ENCODE measurements at regions not wholly inside any gene's neighbourhood (a gene's known extent, or its start where the extent isn't known, plus 50 kb on each side); places are given as distances from the start of the nearest gene placed in this dataset.

DNA sequence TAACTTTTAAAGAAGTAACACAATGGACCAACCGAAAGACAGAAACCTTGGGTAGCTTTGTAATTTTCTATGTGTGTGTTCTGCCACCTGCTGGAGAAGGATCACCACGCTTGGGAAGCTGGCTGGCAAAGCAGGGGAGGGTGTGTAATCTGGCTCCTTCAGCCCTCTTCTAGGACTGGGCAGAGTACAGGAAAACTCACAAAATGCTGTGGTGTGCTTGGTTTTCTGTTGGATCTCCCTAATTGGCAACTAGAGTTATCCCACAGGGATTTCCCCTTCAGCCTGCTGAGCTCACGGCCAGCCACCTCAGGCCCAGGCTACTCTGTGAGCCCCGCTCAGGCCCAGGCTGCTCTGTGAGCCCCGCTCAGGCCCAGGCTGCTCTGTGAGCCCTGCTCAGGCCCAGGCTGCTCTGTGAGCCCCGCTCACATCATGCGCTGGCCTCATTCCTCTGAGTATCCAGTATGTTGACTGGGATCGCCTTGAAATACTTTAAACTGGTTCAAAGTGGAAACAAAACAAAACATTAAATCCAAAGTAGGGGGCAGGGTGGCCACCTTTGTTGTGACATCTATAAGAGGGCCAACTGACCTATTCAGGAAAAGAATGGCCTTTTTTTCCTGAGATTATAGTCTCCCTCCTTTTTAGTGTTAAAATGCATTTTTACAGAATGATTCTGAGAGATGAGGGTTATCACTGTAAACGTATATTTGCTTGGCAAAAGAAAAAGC is 52.0 kb upstream of the RNU6-8 start:
- Histone ChIP-seq H3K9me3 (replicated peaks) (no peaks in the 10 kb centered on the region), H3K4me3 (no peak overlapping the region), H3K4me1 (peaks cover 17% of the 10 kb centered on the region), H3K27me3 (no peaks in the 10 kb centered on the region), H3K36me3 (no peaks in the 10 kb centered on the region), H3K27ac (no peak overlapping the region; the same call in 1 of the 2 replicates)
- peak; percentile 74 to 87 for DNase-seq

DNA sequence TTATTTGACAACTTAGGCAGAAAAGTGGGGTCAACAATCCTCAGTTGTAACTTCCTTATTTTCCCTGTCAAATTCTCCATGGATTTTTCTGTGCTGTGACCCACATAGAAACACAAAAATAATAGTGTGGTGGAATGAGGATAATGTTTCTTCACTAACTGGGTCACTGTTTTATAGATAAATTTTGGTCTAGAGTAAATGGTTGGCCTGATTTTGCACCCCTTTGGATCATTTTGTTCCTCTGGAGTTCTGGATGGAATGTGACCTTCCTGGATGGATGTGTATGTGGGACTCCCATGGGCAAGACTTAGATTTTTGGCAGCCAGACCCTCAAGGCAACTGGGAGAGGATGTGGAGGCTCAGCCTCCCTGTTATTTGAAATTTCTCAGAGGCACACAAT is 52.7 kb upstream of the RNU6-8 start:
- Histone ChIP-seq H3K27me3 (no peaks in the 10 kb centered on the region), H3K4me1 (peaks cover 17% of the 10 kb centered on the region), H3K36me3 (no peaks in the 10 kb centered on the region), H3K27ac (no peak overlapping the region), H3K9me3 (replicated peaks) (no peaks in the 10 kb centered on the region), H3K4me3 (no peak overlapping the region)
- DNase-seq = no peak

DNA sequence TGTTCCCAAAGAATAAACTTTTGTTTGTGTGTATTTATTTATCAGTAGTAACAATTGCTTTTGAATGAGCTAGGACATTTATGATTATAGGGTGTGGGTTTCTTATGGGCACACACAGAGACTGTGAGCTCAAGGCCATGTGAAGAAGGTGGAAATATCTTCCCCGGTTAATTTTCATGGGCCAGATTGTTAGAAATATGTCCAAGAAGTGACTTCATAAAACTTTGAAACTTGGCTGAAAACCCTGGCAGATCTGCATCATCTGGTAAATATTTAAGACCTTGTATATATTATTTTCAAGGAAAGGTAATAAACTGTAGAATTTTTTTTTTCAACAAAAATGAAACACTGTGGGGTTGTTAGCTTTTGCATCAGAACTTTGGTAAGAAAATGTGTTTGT is 53.5 kb upstream of the RNU6-8 start:
- H3K27ac ChIP-seq = no peak overlapping the region
- H3K27me3 ChIP-seq = no peaks in the 10 kb centered on the region
- H3K4me3 ChIP-seq = no peak overlapping the region

DNA sequence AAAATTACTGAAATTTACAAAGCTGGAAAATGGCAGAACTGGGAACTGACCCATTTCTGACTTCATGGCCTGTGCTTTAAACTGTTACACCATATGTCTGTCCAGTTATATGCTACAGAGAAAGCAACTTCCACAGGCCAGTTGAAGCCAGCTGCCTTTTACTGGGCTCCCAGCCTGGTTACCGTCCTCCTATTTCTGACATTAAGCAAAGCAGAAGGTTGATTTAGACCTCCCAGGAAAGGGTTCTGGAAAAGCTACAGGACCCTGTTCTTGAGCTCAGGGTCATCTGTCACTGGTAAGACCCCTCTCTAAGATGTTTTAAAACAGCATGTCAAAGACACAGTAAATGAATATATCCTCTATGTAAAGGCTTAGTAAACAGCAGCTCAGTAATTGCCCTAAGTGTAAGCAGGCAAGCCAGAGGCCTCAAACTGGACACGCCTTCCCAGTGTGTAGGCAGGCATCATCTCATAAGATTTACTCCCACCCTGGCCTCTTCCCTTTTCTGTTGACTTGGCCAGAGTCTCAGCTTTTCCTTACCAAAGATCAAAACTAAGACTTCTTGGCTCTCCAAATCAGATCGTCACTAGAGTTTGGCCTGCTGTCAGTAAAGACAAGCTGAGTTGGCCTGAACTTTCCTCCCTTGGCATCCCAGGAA is 55.4 kb upstream of the RNU6-8 start:
- Histone ChIP-seq H3K27ac (no peak overlapping the region), H3K4me1 (peaks cover 13% of the 10 kb centered on the region), H3K27me3 (no peaks in the 10 kb centered on the region), H3K4me3 (no peak overlapping the region), H3K36me3 (no peaks in the 10 kb centered on the region), H3K9me3 (replicated peaks) (no peaks in the 10 kb centered on the region)
- no peak for DNase-seq

More for the DNA sequence above, 53.5 kb upstream of the RNU6-8 start:
- no peaks in the 10 kb centered on the region for H3K9me3 ChIP-seq (replicated peaks)
- no peak for DNase-seq
- H3K36me3 ChIP-seq = no peaks in the 10 kb centered on the region
- H3K4me1 ChIP-seq = peaks cover 17% of the 10 kb centered on the region

DNA sequence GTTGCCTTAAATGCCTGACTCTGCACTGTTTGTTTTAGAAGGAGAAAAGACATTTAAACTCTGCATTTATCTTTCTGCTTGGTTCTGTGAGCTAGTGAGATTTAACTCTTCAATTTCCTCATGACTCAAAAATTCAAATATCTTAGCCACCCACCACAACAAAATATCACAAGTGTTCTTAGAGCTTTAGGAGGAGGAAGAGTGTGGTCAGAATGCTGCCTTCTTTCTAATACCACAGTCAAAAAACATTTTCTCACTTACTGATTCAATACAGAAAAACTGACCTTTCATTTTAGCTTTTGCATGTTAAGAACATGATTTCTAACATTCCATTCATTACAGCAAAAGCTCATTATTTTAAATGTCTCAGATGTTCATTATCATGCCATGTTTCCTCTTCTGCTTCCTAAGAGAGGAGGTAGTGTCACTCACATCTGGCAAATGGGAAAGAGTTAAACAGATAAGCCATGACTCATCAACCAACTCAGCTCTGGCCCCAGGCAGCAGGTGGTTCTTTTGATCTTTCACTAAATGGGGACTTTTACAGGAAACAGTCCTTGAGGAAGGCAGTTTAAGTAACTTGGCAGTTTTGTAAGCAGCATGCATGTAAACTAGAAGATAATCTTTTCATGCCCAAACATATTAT is 56.4 kb upstream of the RNU6-8 start:
- peaks cover 13% of the 10 kb centered on the region for H3K4me1 ChIP-seq
- no peaks in the 10 kb centered on the region for H3K9me3 ChIP-seq (replicated peaks)
- no peaks in the 10 kb centered on the region for H3K27me3 ChIP-seq
- no peaks in the 10 kb centered on the region for H3K36me3 ChIP-seq
- no peak overlapping the region for H3K27ac ChIP-seq
- DNase-seq = peak; percentile 26 to 65
- H3K4me3 ChIP-seq = no peak overlapping the region

DNA sequence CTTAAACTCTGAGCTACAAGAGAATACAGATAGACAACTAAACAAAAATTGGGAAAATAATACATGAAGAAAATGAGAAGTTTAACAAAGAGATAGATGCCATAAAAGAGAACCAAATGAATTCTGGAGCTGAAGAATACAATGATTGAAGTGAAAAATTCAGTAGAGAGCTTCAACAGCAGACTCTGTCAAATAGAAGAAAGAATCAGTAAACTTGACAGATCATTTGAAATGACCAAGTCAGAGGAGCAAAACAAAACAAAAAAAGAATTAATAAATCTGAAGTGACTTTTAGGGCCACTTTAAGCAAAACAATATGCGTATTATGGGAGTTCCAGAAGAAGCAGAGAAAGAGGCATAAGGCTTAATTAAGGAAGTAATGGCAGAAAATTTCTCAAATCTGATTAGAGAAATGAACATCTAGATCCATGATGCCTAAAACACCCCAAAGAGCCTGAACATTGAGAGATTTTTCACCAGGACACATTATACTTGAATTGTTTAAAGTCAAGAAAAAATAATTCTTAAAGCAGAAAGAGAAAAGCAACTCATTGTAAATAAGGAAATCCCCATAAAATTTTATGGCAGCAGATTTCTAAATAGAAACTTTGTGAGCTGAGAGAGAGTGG is 61.0 kb upstream of the RNU6-8 start:
- no peak overlapping the region for H3K4me3 ChIP-seq
- peaks cover 10% of the 10 kb centered on the region for H3K4me1 ChIP-seq
- no peaks in the 10 kb centered on the region for H3K27me3 ChIP-seq
- no peaks in the 10 kb centered on the region for H3K36me3 ChIP-seq
- H3K27ac ChIP-seq = no peak overlapping the region
- no peak for DNase-seq
- H3K9me3 ChIP-seq (replicated peaks) = no peaks in the 10 kb centered on the region

DNA sequence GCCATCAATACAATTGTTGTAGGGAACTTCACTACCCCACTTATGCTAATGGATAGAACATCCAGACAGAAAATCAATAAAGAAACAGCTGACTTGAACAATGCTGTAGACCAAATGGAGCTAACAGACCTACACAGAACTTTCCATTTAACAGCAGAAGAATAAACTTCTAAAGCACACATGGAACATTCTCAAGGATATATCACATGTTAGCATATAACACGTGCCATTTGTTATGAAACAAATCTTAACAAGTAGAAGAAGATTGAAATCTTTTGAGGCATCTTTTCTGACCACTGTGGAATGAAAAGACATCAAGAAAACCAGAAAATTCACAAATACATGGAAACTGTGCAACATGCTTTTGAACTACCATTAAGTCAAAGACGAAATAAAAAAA is 62.5 kb upstream of the RNU6-8 start:
- Histone ChIP-seq H3K36me3 (no peaks in the 10 kb centered on the region), H3K27ac (no peak overlapping the region), H3K4me1 (no peaks in the 10 kb centered on the region), H3K27me3 (no peaks in the 10 kb centered on the region), H3K4me3 (no peak overlapping the region), H3K9me3 (replicated peaks) (no peaks in the 10 kb centered on the region)
- no peak for DNase-seq

DNA sequence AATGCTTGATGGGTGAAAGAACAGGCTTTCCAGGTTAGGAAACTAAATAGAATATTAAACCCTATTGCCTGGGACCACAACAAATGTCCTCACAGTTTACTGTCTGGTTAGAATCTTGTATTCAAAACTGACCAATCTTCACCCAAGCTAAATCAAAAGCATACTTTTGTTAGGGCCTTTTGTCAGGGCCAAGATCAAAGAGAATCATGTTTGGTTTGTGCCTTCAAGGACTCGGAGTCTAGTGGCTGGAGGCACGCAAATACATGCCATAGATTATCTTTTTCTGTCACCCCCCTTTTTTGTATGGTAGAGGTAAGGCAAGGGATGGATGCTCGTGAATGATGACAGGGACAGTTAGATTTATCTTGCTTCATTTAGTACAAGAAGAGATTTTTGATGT is 51.1 kb upstream of the AKAP6 start:
- H3K27ac ChIP-seq = no peak overlapping the region
- no peak for DNase-seq
- H3K27me3 ChIP-seq = no peaks in the 10 kb centered on the region
- H3K4me3 ChIP-seq = no peak overlapping the region
- peaks cover 8% of the 10 kb centered on the region; the same call in 1 of the 2 replicates for H3K9me3 ChIP-seq (replicated peaks)
- no peaks in the 10 kb centered on the region for H3K36me3 ChIP-seq
- no peaks in the 10 kb centered on the region for H3K4me1 ChIP-seq

All from SJCRH30 (cell line).